HL-60 (cell line): ENCODE measurements at regions not wholly inside any gene's neighbourhood (a gene's known extent, or its start where the extent isn't known, plus 50 kb on each side); places are given as distances from the start of the nearest gene placed in this dataset.

ENCODE experiments used
- CTCF ChIP-seq: IDR thresholded peaks from one replicate; pipeline ENCODE4 v1.5.1; 2011; ENCODE audit warnings: low read length, control low read depth, inconsistent platforms; ENCODE audit not compliant: insufficient read depth
- GABPA ChIP-seq: IDR thresholded peaks from 2 replicates; pipeline ENCODE4 v1.6.1; 2012; ENCODE audit warnings: low read depth
- POLR2AphosphoS5 ChIP-seq: IDR thresholded peaks from 2 replicates; pipeline ENCODE4 v1.6.1; 2012; ENCODE audit warnings: low read depth

GRCh38 chr15:31498329-31498728, 171.7 kb downstream of the KLF13 start:
- no peak for TF ChIP-seq POLR2AphosphoS5
- no peak for TF ChIP-seq CTCF
- no peak for TF ChIP-seq GABPA
